SK-N-MC (cell line): ENCODE measurements at regions not wholly inside any gene's neighbourhood (a gene's known extent, or its start where the extent isn't known, plus 50 kb on each side); places are given as distances from the start of the nearest gene placed in this dataset.

Experiments
- DNase-seq: peaks from one replicate; pipeline ENCODE4 v3.0.0-alpha.2; 2011; ENCODE audit warnings: low read depth, low spot score
- H3K27ac ChIP-seq: fragments of 200-600 bp; sonication (generic); 2 replicates; pipeline ENCODE4 v1.5.1; 2016; ENCODE audit warnings: mixed run types
- H3K36me3 ChIP-seq: fragments of 200-600 bp; sonication (generic); 2 replicates; pipeline ENCODE4 v1.6.1; 2017; ENCODE audit warnings: antibody characterized with exemption, low read length, mixed read lengths; ENCODE audit not compliant: insufficient read depth
- H3K4me3 ChIP-seq: fragments of 200-600 bp; sonication (generic); 2 replicates; pipeline ENCODE4 v1.5.1; 2016
- H3K9ac ChIP-seq: fragments of 200-600 bp; sonication (generic); 2 replicates; pipeline ENCODE4 v1.8.0; 2017; ENCODE audit warnings: mixed run types, mixed read lengths; ENCODE audit not compliant: insufficient read length
- H3K9me3 ChIP-seq: fragments of 200-600 bp; sonication (generic); 2 replicates; pipeline ENCODE4 v1.6.1; 2017; ENCODE audit warnings: low read depth, mild to moderate bottlenecking, antibody characterized with exemption, low read length, moderate library complexity, mixed read lengths
- EZH2 ChIP-seq: fragments of 200-600 bp; sonication (generic); IDR thresholded peaks from one replicate; pipeline ENCODE4 v1.6.1; 2017; ENCODE audit warnings: antibody characterized with exemption
- FOXP2 ChIP-seq: optimal IDR thresholded peaks from 2 replicates; pipeline ENCODE3; 2011; ENCODE audit warnings: mild to moderate bottlenecking, moderate library complexity; ENCODE audit not compliant: insufficient read depth; ENCODE audit errors: extremely low read length, control extremely low read depth
- POLR2AphosphoS5 ChIP-seq: IDR thresholded peaks from 2 replicates; pipeline ENCODE4 v1.6.1; 2012; ENCODE audit warnings: mild to moderate bottlenecking, low read depth, low read length, borderline replicate concordance

DNA sequence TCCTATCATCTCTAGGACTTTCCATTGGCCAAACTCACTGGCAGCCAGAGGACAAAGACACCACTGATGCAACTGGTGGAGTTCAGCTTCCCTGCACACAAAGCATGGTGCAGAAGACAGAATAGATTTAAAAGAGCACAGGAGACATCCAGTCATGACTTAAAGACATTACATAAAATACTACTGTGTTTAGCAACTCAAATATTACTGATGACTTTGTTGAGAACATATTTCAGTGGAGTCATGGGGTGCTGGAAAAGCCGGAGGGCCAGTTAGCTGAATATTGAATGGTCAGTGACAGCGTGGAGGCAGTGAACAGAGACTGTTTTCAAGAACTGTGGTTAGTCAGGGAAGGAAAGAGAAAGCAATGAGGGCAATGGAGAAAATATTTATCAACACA, 296.3 kb upstream of the NRP1 start:
- Histone ChIP-seq H3K27ac (no peak overlapping the region), H3K36me3 (no peaks in the 10 kb centered on the region), H3K9me3 (no peaks in the 10 kb centered on the region), H3K4me3 (no peak overlapping the region), H3K9ac (no peak overlapping the region)
- DNase-seq, result no peak
- no peak for TF ChIP-seq POLR2AphosphoS5
- TF ChIP-seq EZH2, result no peak
- TF ChIP-seq FOXP2, result no peak

GRCh38 chr10:33627611-33628010, 293.1 kb upstream of the NRP1 start:
- no peak for DNase-seq
- H3K27ac ChIP-seq, result no peak overlapping the region
- no peak overlapping the region for H3K4me3 ChIP-seq
- H3K9me3 ChIP-seq, result no peaks in the 10 kb centered on the region
- no peak overlapping the region for H3K9ac ChIP-seq
- H3K36me3 ChIP-seq, result no peaks in the 10 kb centered on the region
- TF ChIP-seq EZH2 (no peak), FOXP2 (no peak), POLR2AphosphoS5 (no peak)

DNA sequence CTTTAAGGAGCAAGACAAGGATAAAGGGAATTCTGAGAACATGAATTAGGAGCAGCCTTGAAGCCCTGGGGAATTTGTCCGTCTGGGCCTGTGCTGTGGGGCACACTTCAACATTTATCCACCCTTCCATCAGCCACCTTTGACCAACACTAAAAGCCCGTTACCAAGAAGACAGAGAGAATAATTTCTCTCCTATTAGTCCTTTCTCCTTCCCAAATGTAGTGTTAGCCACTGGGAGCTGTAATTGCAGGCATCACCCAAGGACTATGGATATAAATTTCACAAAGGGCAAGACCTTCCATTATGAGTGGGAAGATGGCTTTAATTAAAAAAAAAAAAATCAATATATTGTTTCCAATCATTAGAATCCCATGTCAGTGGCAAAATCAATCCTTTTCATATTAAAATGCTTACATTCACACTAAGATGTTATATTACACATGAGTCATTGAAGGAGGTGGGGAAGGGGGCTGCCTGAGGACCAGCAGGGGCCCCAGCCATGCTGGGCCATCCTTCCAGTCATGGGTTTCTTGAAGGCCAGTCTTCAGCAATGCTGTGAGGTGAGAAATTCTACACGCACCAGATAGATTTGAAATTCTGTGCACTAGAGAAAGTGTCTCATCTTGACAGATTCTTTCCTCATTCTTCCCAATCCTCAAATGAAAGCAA, 292.5 kb upstream of the NRP1 start:
- TF ChIP-seq EZH2, result no peak
- TF ChIP-seq POLR2AphosphoS5, result no peak
- no peak for TF ChIP-seq FOXP2
- Histone ChIP-seq H3K9me3 (no peaks in the 10 kb centered on the region), H3K36me3 (no peaks in the 10 kb centered on the region), H3K27ac (no peak overlapping the region), H3K4me3 (no peak overlapping the region), H3K9ac (no peak overlapping the region)
- no peak for DNase-seq

DNA sequence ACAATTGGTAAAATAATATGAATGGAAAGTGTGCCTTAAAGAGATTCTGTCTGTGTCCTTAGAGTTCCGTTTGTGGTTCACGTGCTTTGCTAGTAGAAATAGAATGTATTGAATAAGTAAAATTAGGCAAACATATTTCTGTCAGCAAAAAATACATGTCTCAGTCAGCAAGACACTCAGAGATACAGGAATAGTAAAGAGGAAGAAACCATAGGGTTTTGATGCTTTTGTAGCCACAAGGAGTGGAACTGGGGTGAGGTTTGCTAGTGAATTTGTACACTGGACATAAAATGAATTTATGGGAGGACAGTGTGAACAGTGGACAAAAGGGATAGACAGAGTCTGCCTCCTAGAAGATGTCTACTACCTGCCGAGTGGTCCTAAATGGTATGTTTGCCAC, 289.2 kb upstream of the NRP1 start:
- Histone ChIP-seq H3K27ac (no peak overlapping the region), H3K36me3 (no peaks in the 10 kb centered on the region), H3K9ac (no peak overlapping the region), H3K4me3 (no peak overlapping the region), H3K9me3 (no peaks in the 10 kb centered on the region)
- TF ChIP-seq FOXP2 (no peak), EZH2 (no peak), POLR2AphosphoS5 (no peak)
- DNase-seq, result no peak

GRCh38 chr10:33621101-33621500, 286.6 kb upstream of the NRP1 start:
- DNase-seq, result no peak
- no peak overlapping the region for H3K27ac ChIP-seq
- no peak overlapping the region for H3K4me3 ChIP-seq
- no peaks in the 10 kb centered on the region for H3K9me3 ChIP-seq
- TF ChIP-seq EZH2, result no peak
- no peak for TF ChIP-seq POLR2AphosphoS5
- no peak for TF ChIP-seq FOXP2
- no peaks in the 10 kb centered on the region for H3K36me3 ChIP-seq
- no peak overlapping the region for H3K9ac ChIP-seq

DNA sequence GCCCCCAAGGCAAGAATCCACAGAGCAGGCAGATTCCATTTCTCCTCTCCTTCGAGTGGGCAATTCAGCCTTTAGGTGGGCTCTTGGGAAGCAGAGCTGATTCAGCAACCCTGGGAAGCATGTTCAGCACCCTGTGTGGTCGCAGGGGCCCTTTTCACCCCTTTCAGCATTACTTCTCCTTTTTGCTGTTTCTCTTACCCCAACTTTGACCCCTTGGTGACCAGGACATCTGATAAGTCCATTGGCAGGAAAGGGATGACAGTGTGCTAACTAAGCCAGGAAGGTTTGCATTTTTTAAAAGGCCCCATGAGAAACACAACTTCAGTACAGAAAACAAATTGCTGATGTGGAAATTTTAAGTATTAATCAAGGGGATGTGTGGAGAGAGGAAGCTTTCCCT, 283.7 kb upstream of the NRP1 start:
- no peak overlapping the region for H3K9ac ChIP-seq
- no peak overlapping the region for H3K4me3 ChIP-seq
- no peak for TF ChIP-seq POLR2AphosphoS5
- no peak for TF ChIP-seq FOXP2
- TF ChIP-seq EZH2, result no peak
- H3K27ac ChIP-seq, result no peak overlapping the region
- no peak for DNase-seq
- no peaks in the 10 kb centered on the region for H3K9me3 ChIP-seq
- no peaks in the 10 kb centered on the region for H3K36me3 ChIP-seq

GRCh38 chr10:33617381-33618080, 283.1 kb upstream of the NRP1 start:
- no peak overlapping the region for H3K9ac ChIP-seq
- DNase-seq, result no peak
- TF ChIP-seq POLR2AphosphoS5 (no peak), EZH2 (no peak), FOXP2 (no peak)

GRCh38 chr10:33616956-33617355, 282.5 kb upstream of the NRP1 start:
- DNase-seq, result no peak
- Histone ChIP-seq H3K9ac (no peak overlapping the region), H3K36me3 (no peaks in the 10 kb centered on the region), H3K9me3 (no peaks in the 10 kb centered on the region), H3K4me3 (no peak overlapping the region), H3K27ac (no peak overlapping the region)
- TF ChIP-seq EZH2 (no peak), FOXP2 (no peak), POLR2AphosphoS5 (no peak)

More at GRCh38 chr10:33617381-33618080, 283.1 kb upstream of the NRP1 start:
- no peak overlapping the region for H3K27ac ChIP-seq
- no peak overlapping the region for H3K4me3 ChIP-seq
- no peaks in the 10 kb centered on the region for H3K36me3 ChIP-seq
- H3K9me3 ChIP-seq, result no peaks in the 10 kb centered on the region

DNA sequence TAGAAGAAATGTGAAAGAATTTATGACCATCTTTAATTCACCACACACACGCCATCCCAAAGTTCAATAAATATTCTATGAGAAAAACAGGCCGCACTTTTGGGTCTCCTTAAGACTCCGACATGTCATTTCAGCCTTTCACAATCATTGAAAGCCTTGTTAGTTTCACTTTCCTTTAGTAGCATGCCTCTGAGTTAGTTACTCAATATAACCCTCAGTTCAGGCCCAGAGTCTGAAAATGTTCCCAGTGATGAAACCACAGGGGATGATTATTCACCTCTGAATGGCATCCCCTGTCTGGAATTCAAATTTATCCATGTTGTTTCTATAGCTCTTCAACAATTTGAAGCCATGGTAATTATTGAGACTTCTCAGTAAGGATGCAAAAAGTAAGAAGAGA, 278.1 kb upstream of the NRP1 start:
- TF ChIP-seq FOXP2, result no peak
- TF ChIP-seq POLR2AphosphoS5, result no peak
- no peak for TF ChIP-seq EZH2
- Histone ChIP-seq H3K9ac (no peak overlapping the region), H3K9me3 (no peaks in the 10 kb centered on the region), H3K4me3 (no peak overlapping the region), H3K36me3 (no peaks in the 10 kb centered on the region), H3K27ac (no peak overlapping the region)
- DNase-seq, result no peak
